Fibroblast of mammary gland (primary cell): ENCODE measurements at regions not wholly inside any gene's neighbourhood (a gene's known extent, or its start where the extent isn't known, plus 50 kb on each side); places are given as distances from the start of the nearest gene placed in this dataset.

Experiments
- DNase-seq: peaks from one replicate; pipeline ENCODE4 v3.0.0-alpha.2; 2010; ENCODE audit warnings: low read depth
- H3K4me3 ChIP-seq: 2 replicates; pipeline ENCODE4 v1.5.1; 2011; ENCODE audit warnings: low read depth, mild to moderate bottlenecking, low read length, moderate library complexity; ENCODE audit not compliant: control insufficient read depth
- CTCF ChIP-seq: conservative IDR thresholded peaks from 2 replicates; pipeline ENCODE4 v1.5.1; 2011; ENCODE audit warnings: low read depth, low read length, inconsistent platforms; ENCODE audit not compliant: control insufficient read depth, insufficient read depth

- no peak overlapping the region for H3K4me3 ChIP-seq
- TF ChIP-seq CTCF, result no peak
- no peak for DNase-seq
Observed at GRCh38 chr3:68172039-68172438, 517.6 kb upstream of the SUCLG2 start.

- no peak for DNase-seq
- TF ChIP-seq CTCF, result no peak
- H3K4me3 ChIP-seq, result no peak overlapping the region
Observed at GRCh38 chr3:68163968-68164367, 509.6 kb upstream of the SUCLG2 start.

GRCh38 chr3:68163062-68163461 is 508.6 kb upstream of the SUCLG2 start:
- no peak for TF ChIP-seq CTCF
- no peak for DNase-seq
- no peak overlapping the region for H3K4me3 ChIP-seq

- DNase-seq, result no peak
- TF ChIP-seq CTCF, result no peak
- H3K4me3 ChIP-seq, result no peak overlapping the region
Observed at GRCh38 chr3:68162644-68163043, 508.2 kb upstream of the SUCLG2 start.

GRCh38 chr3:68151359-68151758 is 496.9 kb upstream of the SUCLG2 start:
- no peak for DNase-seq
- H3K4me3 ChIP-seq, result no peak overlapping the region
- TF ChIP-seq CTCF, result no peak

- no peak for TF ChIP-seq CTCF
- H3K4me3 ChIP-seq, result no peak overlapping the region
- no peak for DNase-seq
Observed at GRCh38 chr3:68148447-68148846, 494.0 kb upstream of the SUCLG2 start.

- DNase-seq, result no peak
- H3K4me3 ChIP-seq, result no peak overlapping the region
- no peak for TF ChIP-seq CTCF
Observed at GRCh38 chr3:68142441-68142840, 488.0 kb upstream of the SUCLG2 start.
